Smooth muscle cell (in vitro differentiated cells): ENCODE measurements at regions not wholly inside any gene's neighbourhood (a gene's known extent, or its start where the extent isn't known, plus 50 kb on each side); places are given as distances from the start of the nearest gene placed in this dataset.

ENCODE experiments used
- DNase-seq: peaks from one replicate; lab custom pipeline; 2025; ENCODE audit not compliant: unreplicated experiment; lab: John Stamatoyannopoulos, UW
- H2AFZ ChIP-seq: fragments of 200-600 bp; sonication (generic); 2 replicates; pipeline ENCODE4 v1.6.0; 2016; ENCODE audit warnings: antibody characterized with exemption, low read depth, mild to moderate bottlenecking
- H3F3A ChIP-seq: fragments of 200-600 bp; sonication (generic); 2 replicates; pipeline ENCODE4 v1.6.0; 2017; ENCODE audit warnings: antibody characterized with exemption, low read depth
- H3K27ac ChIP-seq: fragments of 200-600 bp; sonication (generic); 2 replicates; pipeline ENCODE4 v1.5.1; 2016; ENCODE audit warnings: low read depth, mild to moderate bottlenecking
- H3K27me3 ChIP-seq: fragments of 200-600 bp; sonication (generic); 2 replicates; pipeline ENCODE4 v1.6.1; 2016; ENCODE audit warnings: low read depth, mild to moderate bottlenecking
- H3K36me3 ChIP-seq: fragments of 200-600 bp; sonication (generic); 2 replicates; pipeline ENCODE4 v1.5.1; 2016; ENCODE audit warnings: low read depth
- H3K4me1 ChIP-seq: fragments of 200-600 bp; sonication (generic); 2 replicates; pipeline ENCODE4 v1.5.1; 2016; ENCODE audit warnings: low read depth
- H3K4me2 ChIP-seq: fragments of 200-600 bp; sonication (generic); 2 replicates; pipeline ENCODE4 v1.6.0; 2016; ENCODE audit warnings: mild to moderate bottlenecking
- H3K4me3 ChIP-seq: fragments of 200-600 bp; sonication (generic); 2 replicates; pipeline ENCODE4 v1.5.1; 2016; ENCODE audit warnings: mild to moderate bottlenecking
- H3K79me2 ChIP-seq: fragments of 200-600 bp; sonication (generic); 2 replicates; pipeline ENCODE4 v1.6.0; 2016; ENCODE audit warnings: low read depth, mild to moderate bottlenecking
- H3K9ac ChIP-seq: fragments of 200-600 bp; sonication (generic); 2 replicates; pipeline ENCODE4 v1.6.0; 2016; ENCODE audit warnings: low read depth
- H3K9me3 ChIP-seq: fragments of 200-600 bp; sonication (generic); replicated peaks from 2 replicates; pipeline ENCODE4 v1.5.1; 2016; ENCODE audit warnings: low read depth
- H4K20me1 ChIP-seq: fragments of 200-600 bp; sonication (generic); 2 replicates; pipeline ENCODE4 v1.6.0; 2016; ENCODE audit warnings: low read depth
- WGBS: methylation state at CpG from one replicate; pipeline ENCODE4 v1.1.7; 2016; ENCODE audit warnings: low lambda C conversion rate; 5-methylcytosine and 5-hydroxymethylcytosine counted together
- TF ChIP-seq, protein P1 (sequence below): fragments of 200-600 bp; sonication (generic); IDR thresholded peaks from 2 replicates; pipeline ENCODE4 v1.5.1; 2017; ENCODE audit warnings: borderline replicate concordance, mild to moderate bottlenecking, antibody characterized with exemption; ENCODE audit not compliant: insufficient read depth, poor library complexity, severe bottlenecking

DNA sequence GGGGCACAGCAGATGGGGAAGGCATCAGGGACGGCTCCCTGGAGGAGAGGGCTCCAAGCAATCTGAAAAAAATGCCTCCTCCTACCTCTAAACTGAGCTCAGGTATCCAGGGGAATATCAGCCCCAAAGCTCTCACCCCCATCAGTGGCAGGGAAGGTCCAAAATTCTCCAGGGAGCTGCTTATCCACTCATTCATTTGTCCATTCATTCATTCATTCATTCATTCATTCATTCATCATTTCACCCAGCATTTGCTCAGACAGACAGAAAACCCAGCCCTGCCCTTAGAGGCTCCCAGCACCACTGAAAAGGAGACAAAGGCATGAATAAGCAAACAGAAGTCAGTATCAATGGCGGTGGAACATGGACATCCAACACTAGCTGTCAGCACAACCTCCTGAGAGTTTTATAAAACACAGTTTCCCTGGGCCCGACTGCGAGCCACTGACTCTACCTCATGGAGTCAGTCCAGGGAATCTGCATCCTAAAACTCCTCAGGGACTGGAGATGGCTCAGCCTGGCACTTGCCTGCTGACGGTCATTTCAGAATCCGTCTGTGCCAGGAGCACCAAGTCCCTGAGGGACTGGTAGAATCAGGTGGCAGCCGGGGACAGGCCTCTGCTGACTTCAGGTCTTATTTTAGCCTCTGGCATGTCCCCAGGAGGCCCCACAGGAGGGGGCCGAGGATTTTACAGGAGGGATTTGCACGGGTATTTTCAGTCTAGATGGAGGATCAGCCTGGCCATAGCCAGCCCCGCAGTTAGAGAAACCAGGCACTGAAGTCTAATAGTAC, 164.6 kb downstream of the MN1 start:
- 77% methylated on average over 10 of the region's 10 CpGs for WGBS
- no peak overlapping the region for H3K4me3 ChIP-seq
- no peaks in the 10 kb centered on the region for H4K20me1 ChIP-seq
- H3F3A ChIP-seq = no peaks in the 10 kb centered on the region
- no peaks in the 10 kb centered on the region for H3K9me3 ChIP-seq
- TF ChIP-seq, protein P1, sequence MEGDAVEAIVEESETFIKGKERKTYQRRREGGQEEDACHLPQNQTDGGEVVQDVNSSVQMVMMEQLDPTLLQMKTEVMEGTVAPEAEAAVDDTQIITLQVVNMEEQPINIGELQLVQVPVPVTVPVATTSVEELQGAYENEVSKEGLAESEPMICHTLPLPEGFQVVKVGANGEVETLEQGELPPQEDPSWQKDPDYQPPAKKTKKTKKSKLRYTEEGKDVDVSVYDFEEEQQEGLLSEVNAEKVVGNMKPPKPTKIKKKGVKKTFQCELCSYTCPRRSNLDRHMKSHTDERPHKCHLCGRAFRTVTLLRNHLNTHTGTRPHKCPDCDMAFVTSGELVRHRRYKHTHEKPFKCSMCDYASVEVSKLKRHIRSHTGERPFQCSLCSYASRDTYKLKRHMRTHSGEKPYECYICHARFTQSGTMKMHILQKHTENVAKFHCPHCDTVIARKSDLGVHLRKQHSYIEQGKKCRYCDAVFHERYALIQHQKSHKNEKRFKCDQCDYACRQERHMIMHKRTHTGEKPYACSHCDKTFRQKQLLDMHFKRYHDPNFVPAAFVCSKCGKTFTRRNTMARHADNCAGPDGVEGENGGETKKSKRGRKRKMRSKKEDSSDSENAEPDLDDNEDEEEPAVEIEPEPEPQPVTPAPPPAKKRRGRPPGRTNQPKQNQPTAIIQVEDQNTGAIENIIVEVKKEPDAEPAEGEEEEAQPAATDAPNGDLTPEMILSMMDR = no peak
- DNase-seq = no peak
- H3K36me3 ChIP-seq = no peaks in the 10 kb centered on the region
- H3K4me2 ChIP-seq = no peak overlapping the region
- H3K27ac ChIP-seq = no peak overlapping the region
- peaks cover 7% of the 10 kb centered on the region for H3K4me1 ChIP-seq
- H3K27me3 ChIP-seq = peaks cover 11% of the 10 kb centered on the region
- H3K9ac ChIP-seq = no peak overlapping the region
- no peaks in the 10 kb centered on the region for H3K79me2 ChIP-seq
- H2AFZ ChIP-seq = no peak overlapping the region

GRCh38 chr22:27637604-27638003, 164.0 kb downstream of the MN1 start:
- DNase-seq = no peak
- H3K9ac ChIP-seq = no peak overlapping the region
- H4K20me1 ChIP-seq = no peaks in the 10 kb centered on the region
- H3K4me2 ChIP-seq = no peak overlapping the region
- H3K9me3 ChIP-seq = no peaks in the 10 kb centered on the region
- no peaks in the 10 kb centered on the region for H3K79me2 ChIP-seq
- peaks cover 7% of the 10 kb centered on the region for H3K4me1 ChIP-seq
- no peaks in the 10 kb centered on the region for H3F3A ChIP-seq
- no peak overlapping the region for H3K4me3 ChIP-seq
- no peak overlapping the region for H3K27ac ChIP-seq
- H3K36me3 ChIP-seq = no peaks in the 10 kb centered on the region
- 82% methylated on average over 3 of the region's 3 CpGs for WGBS
- TF ChIP-seq, protein P1 = no peak
- H3K27me3 ChIP-seq = peaks cover 11% of the 10 kb centered on the region
- H2AFZ ChIP-seq = no peak overlapping the region

GRCh38 chr22:27638329-27639233, 163.0 kb downstream of the MN1 start:
- no peaks in the 10 kb centered on the region for H3F3A ChIP-seq
- no peak for DNase-seq
- no peak overlapping the region for H3K4me2 ChIP-seq
- no peaks in the 10 kb centered on the region for H3K9me3 ChIP-seq
- TF ChIP-seq, protein P1 = no peak
- H3K27ac ChIP-seq = no peak overlapping the region
- no peaks in the 10 kb centered on the region for H3K36me3 ChIP-seq
- peaks cover 11% of the 10 kb centered on the region for H3K27me3 ChIP-seq
- no peaks in the 10 kb centered on the region for H3K79me2 ChIP-seq
- 88% methylated on average over 25 of the region's 25 CpGs for WGBS
- no peak overlapping the region for H3K9ac ChIP-seq
- H4K20me1 ChIP-seq = no peaks in the 10 kb centered on the region
- no peak overlapping the region for H2AFZ ChIP-seq
- peaks cover 7% of the 10 kb centered on the region for H3K4me1 ChIP-seq
- H3K4me3 ChIP-seq = no peak overlapping the region
